ENCODE measurements at regions not wholly inside any gene's neighbourhood (a gene's known extent, or its start where the extent isn't known, plus 50 kb on each side); places are given as distances from the start of the nearest gene placed in this dataset.

DNA sequence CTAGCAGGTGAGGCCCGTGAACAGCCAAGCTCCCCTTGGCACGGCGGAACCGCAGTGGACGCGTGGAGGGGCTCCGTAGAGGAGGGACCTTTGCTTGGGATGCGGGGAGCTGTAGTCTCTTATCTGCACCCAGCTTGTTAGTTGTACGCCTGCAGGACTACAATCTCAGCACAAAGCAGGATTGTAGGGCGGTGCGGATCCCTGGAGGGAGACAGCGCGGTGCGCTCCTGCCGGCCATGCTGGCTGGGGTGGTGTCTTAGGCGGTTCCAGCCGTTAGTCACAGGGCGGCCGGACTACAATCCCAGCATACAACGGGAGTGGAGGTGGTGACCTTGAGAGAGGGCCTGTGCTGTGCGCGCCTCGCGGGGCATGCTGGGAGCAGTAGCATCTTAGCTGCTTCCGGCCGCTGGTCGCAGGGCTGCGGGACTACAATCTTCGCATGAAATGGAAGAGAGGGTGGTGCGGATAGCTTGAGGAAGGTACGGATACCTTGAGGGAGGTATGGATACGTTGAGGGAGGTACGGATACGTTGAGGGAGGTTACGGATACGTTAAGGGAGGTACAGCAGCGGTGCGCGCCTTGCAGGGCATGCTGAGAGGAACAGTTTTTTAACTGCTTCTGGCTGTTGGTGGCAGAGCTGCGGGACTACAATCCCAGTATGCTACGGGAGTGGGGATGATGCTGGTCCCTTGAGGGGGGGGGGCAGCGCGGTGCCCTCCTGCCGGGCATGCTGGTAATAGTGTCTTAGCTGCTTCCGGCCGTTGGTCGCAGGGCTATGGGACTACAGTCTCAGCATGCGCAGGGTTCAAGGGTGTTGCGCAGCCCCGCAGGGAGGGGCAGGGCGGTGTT, 1419.1 kb downstream of the UQCRFS1 start:
- Histone ChIP-seq H3K4me1 (ENCODE audit: control insufficient read depth, insufficient read depth, low read length, poor library complexity, severe bottlenecking) (no peaks in the 10 kb centered on the region), H3K9me3 (ENCODE audit: control insufficient read depth, low read length) (no peaks in the 10 kb centered on the region), H3K27ac (ENCODE audit: low read depth, low read length, severe bottlenecking) (peak overlapping the region; percentile 82), H3K36me3 (ENCODE audit: control insufficient read depth, insufficient read depth, low read length) (peaks cover 19% of the 10 kb centered on the region), H3K4me3 (ENCODE audit: extremely low read depth, insufficient read depth, low read length, poor library complexity, severe bottlenecking) (peak overlapping the region; percentile 85)
- WGBS, 2 experiments (ENCODE audit: insufficient coverage in 2 of 2): 0 to 1% methylated on average over 35 to 44 of the region's 51 CpGs

DNA sequence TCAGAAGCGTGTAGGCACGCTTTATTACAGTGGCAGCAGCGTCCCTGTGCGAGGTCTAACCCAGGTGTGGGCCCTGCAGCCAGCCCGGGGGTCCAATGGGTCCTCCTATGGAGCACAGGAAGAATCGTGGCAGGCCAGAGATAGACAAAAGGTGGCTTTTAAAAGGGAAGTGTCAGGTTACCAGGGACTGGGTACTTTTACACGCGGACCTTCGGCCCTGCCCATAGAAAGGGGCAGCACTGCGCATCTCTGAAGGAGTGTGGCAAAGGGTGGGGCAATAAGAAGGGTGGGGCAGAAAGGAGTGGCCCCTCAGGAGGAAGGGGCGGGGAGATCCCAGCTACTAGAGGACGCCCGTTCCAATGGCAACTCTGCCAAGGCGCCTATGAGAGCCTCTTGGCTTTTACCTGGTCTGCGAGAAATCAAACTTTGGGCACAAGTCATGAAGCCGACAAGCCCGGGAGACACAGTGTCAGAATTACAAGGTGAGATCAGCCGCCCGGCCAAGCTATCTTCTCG, 1419.8 kb downstream of the UQCRFS1 start:
- Histone ChIP-seq H3K4me3 (ENCODE audit: extremely low read depth, insufficient read depth, low read length, poor library complexity, severe bottlenecking) (peak overlapping the region; percentile 85), H3K27ac (ENCODE audit: low read depth, low read length, severe bottlenecking) (peak overlapping the region; percentile 82), H3K9me3 (ENCODE audit: control insufficient read depth, low read length) (no peaks in the 10 kb centered on the region), H3K36me3 (ENCODE audit: control insufficient read depth, insufficient read depth, low read length) (peaks cover 14% of the 10 kb centered on the region), H3K4me1 (ENCODE audit: control insufficient read depth, insufficient read depth, low read length, poor library complexity, severe bottlenecking) (no peaks in the 10 kb centered on the region)
- 0 to 1% methylated on average over 18 to 20 of the region's 20 CpGs for WGBS, 2 experiments (ENCODE audit: insufficient coverage in 2 of 2)

DNA sequence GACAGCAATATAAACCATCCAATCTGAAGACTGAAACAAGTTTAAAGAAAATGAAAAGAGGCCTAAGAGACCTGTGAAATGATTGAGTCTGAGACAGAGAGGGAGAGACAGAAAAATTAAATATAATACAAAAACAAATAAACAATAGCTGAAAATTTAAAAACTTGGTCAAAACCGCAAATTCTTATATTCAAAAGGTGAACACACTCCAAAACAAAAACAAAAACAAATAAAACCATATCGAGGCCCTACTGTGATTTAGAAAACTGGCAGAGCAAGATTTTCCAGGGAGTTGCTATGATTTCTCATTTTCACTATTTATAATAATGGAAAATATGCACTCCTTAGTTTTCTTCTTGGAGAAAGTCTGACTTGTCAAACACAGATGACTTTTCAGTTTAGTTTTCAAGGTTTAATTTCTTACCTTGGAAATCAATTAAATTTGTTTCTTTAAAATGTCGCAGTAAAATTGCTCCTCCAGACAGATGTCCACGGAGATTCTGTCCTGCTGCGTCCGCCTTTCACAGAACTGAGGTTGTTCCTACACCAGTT, 1420.3 kb downstream of the UQCRFS1 start:
- H3K4me1 ChIP-seq (ENCODE audit: control insufficient read depth, insufficient read depth, low read length, poor library complexity, severe bottlenecking): no peaks in the 10 kb centered on the region
- H3K9me3 ChIP-seq (ENCODE audit: control insufficient read depth, low read length): no peaks in the 10 kb centered on the region
- WGBS, 2 experiments (ENCODE audit: insufficient coverage in 2 of 2): 8 to 10% methylated on average over 4 to 5 of the region's 6 CpGs
- peaks cover 11% of the 10 kb centered on the region for H3K36me3 ChIP-seq (ENCODE audit: control insufficient read depth, insufficient read depth, low read length)
- H3K4me3 ChIP-seq (ENCODE audit: extremely low read depth, insufficient read depth, low read length, poor library complexity, severe bottlenecking): peak overlapping the region; percentile 85
- H3K27ac ChIP-seq (ENCODE audit: low read depth, low read length, severe bottlenecking): peak overlapping the region; percentile 82

DNA sequence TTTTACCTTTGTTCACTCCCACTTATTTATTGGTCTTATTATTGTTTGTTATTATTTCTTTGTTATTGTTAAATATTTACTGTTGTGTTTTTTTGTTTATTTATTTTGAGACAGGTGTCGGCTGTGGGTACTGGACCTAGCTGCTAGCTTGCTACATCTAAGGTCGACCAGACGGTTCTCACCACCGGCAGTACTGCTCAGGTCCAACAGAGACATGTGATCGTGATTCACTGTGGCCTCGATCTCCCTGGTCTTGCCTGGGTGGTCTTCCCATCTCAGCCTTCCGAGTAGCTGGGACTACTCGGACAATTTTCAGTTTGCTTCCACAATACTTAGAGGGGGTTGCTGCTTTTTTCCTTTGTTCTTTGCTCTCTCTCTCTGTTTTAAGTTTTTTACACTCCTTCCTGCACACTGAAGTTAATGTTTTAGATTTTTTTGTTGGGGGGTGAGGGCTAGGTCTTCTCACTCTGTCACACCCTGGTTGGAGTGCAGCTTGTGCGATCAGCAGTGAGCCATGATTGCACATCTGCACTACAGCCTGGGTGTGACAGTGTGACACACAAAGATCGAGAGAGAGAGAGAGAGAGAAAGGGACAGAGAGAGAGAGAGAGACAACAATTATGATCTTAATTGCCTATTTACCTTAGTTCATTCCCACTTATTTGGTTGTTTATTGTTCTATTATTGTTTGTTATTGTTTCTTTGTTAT, 1432.4 kb downstream of the UQCRFS1 start:
- H3K9me3 ChIP-seq (ENCODE audit: control insufficient read depth, low read length): peaks cover 3% of the 10 kb centered on the region
- H3K27ac ChIP-seq (ENCODE audit: low read depth, low read length, severe bottlenecking): no peak overlapping the region
- H3K36me3 ChIP-seq (ENCODE audit: control insufficient read depth, insufficient read depth, low read length): peaks cover 8% of the 10 kb centered on the region
- 76 to 91% methylated on average over 8 to 10 of the region's 10 CpGs for WGBS, 2 experiments (ENCODE audit: insufficient coverage in 2 of 2)
- no peak overlapping the region for H3K4me3 ChIP-seq (ENCODE audit: extremely low read depth, insufficient read depth, low read length, poor library complexity, severe bottlenecking)
- H3K4me1 ChIP-seq (ENCODE audit: control insufficient read depth, insufficient read depth, low read length, poor library complexity, severe bottlenecking): no peaks in the 10 kb centered on the region

DNA sequence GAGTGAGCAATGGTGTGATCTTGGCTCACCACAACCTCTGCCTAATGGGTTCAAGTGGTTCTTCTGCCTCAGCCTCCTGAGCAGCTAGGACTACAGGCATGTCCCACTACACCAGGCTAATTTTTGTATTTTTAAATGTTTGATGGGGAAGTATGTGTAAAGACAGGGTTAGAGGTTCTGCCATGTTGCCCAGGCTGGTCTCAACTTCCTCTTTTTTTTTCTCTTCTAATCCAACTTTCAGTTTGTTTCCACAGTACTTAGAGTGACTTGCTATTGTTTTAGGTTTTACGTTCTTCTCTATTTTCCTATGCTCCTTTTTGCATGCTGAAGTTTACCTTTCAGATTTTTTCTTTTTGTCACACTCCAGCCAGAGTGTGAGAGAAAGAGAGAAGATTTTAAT, 1433.0 kb downstream of the UQCRFS1 start:
- WGBS, 2 experiments (ENCODE audit: insufficient coverage in 2 of 2): no CpG with 5 or more reads among the region's 1 CpG
- Histone ChIP-seq H3K4me3 (ENCODE audit: extremely low read depth, insufficient read depth, low read length, poor library complexity, severe bottlenecking) (no peak overlapping the region), H3K27ac (ENCODE audit: low read depth, low read length, severe bottlenecking) (no peak overlapping the region)

DNA sequence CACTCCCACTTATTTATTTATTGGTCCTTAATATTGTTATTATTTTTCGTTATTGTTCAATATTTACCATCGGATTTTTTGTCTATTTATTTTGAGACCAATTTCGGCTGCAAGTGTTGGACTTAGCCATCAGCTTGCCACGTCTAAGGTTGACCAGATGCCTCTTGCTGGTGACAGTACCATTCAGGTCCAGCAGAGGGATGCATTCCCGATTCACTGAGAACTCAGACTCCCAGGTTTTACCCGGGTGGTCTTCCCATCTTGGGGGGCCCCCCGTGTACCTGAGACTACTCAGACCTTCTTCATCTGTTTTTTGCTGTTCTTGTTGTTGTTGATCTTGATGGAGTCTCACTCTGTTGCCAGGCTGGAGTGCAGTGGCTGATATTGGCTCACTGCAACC, 1435.2 kb downstream of the UQCRFS1 start:
- WGBS, 2 experiments (ENCODE audit: insufficient coverage in 2 of 2): 88 to 95% methylated on average over 4 of the region's 7 CpGs
- H3K9me3 ChIP-seq (ENCODE audit: control insufficient read depth, low read length): peaks cover 18% of the 10 kb centered on the region
- H3K36me3 ChIP-seq (ENCODE audit: control insufficient read depth, insufficient read depth, low read length): peaks cover 33% of the 10 kb centered on the region
- no peak overlapping the region for H3K4me3 ChIP-seq (ENCODE audit: extremely low read depth, insufficient read depth, low read length, poor library complexity, severe bottlenecking)
- H3K4me1 ChIP-seq (ENCODE audit: control insufficient read depth, insufficient read depth, low read length, poor library complexity, severe bottlenecking): no peaks in the 10 kb centered on the region
- H3K27ac ChIP-seq (ENCODE audit: low read depth, low read length, severe bottlenecking): no peak overlapping the region

More for the DNA sequence above, 1433.0 kb downstream of the UQCRFS1 start:
- peaks cover 3% of the 10 kb centered on the region for H3K9me3 ChIP-seq (ENCODE audit: control insufficient read depth, low read length)
- H3K36me3 ChIP-seq (ENCODE audit: control insufficient read depth, insufficient read depth, low read length): peaks cover 14% of the 10 kb centered on the region
- no peaks in the 10 kb centered on the region for H3K4me1 ChIP-seq (ENCODE audit: control insufficient read depth, insufficient read depth, low read length, poor library complexity, severe bottlenecking)

DNA sequence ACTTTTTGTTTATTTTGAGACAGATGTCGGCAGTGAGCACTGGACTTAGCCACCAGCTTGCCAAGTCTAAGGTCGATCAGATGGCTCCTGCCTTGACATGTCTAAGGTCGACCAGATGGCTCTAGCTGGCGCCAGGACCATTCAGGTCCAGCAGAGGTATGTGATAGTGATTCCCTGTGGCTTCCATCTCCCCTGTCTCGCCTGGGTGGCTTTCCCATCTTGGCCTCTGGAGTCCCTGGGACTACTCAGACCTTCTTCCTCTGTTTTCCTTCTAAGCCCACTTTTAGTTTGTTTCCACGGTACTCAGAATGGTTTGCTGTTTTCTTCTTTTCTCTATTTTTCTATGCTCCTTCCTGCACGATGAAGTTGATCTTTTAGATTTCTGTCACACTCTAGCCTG, 1435.7 kb downstream of the UQCRFS1 start:
- no peaks in the 10 kb centered on the region for H3K4me1 ChIP-seq (ENCODE audit: control insufficient read depth, insufficient read depth, low read length, poor library complexity, severe bottlenecking)
- no peak overlapping the region for H3K27ac ChIP-seq (ENCODE audit: low read depth, low read length, severe bottlenecking)
- 93 to 100% methylated on average over 6 of the region's 7 CpGs for WGBS, 2 experiments (ENCODE audit: insufficient coverage in 2 of 2)
- H3K4me3 ChIP-seq (ENCODE audit: extremely low read depth, insufficient read depth, low read length, poor library complexity, severe bottlenecking): no peak overlapping the region
- H3K9me3 ChIP-seq (ENCODE audit: control insufficient read depth, low read length): peaks cover 19% of the 10 kb centered on the region
- peaks cover 38% of the 10 kb centered on the region for H3K36me3 ChIP-seq (ENCODE audit: control insufficient read depth, insufficient read depth, low read length)

DNA sequence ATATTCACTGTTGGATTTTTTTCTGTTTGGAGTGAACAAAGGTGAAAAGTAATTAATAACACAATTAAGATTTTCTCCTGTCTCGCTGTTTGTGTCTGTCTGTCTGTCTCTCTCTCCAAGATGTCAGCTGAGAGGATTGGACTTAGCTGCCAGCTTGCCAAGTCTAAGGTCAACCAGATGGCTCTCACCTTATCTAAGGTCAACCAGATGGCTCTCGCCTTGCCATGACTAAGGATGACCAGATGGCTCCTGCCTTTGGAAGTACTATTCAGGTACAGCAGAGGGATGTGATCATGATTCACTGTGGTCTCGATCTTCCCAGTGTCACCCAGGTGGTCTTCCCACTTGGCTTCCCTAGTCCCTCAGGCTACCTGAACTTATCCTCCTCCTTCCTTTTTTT, 1436.4 kb downstream of the UQCRFS1 start:
- Histone ChIP-seq H3K36me3 (ENCODE audit: control insufficient read depth, insufficient read depth, low read length) (peaks cover 43% of the 10 kb centered on the region), H3K4me3 (ENCODE audit: extremely low read depth, insufficient read depth, low read length, poor library complexity, severe bottlenecking) (no peak overlapping the region), H3K9me3 (ENCODE audit: control insufficient read depth, low read length) (peaks cover 19% of the 10 kb centered on the region), H3K27ac (ENCODE audit: low read depth, low read length, severe bottlenecking) (no peak overlapping the region), H3K4me1 (ENCODE audit: control insufficient read depth, insufficient read depth, low read length, poor library complexity, severe bottlenecking) (no peaks in the 10 kb centered on the region)
- 92 to 93% methylated on average over 3 of the region's 3 CpGs for WGBS, 2 experiments (ENCODE audit: insufficient coverage in 2 of 2)

DNA sequence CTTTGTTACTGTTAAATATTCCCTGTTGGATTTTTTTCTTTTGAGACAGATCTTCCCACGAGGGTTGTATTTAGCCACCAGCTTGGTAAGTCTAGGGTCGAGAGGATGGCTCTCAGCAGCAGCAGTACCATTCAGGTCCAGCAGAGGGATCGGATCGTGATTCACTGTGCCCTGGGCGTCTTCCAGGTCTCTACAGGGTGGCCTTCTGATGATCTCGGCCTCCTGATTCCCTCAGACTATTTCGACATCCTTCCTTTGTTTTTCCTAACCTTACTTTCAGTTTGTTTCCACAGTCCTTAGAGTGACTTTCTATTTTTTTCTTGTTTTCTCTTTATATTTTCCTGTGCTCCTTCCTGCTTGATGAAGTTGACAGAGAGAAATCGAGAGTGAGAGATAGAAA, 1436.9 kb downstream of the UQCRFS1 start:
- H3K9me3 ChIP-seq (ENCODE audit: control insufficient read depth, low read length): peaks cover 19% of the 10 kb centered on the region
- WGBS, 2 experiments (ENCODE audit: insufficient coverage in 2 of 2): 90 to 91% methylated on average over 7 of the region's 8 CpGs
- H3K4me3 ChIP-seq (ENCODE audit: extremely low read depth, insufficient read depth, low read length, poor library complexity, severe bottlenecking): no peak overlapping the region
- peaks cover 42% of the 10 kb centered on the region for H3K36me3 ChIP-seq (ENCODE audit: control insufficient read depth, insufficient read depth, low read length)
- H3K27ac ChIP-seq (ENCODE audit: low read depth, low read length, severe bottlenecking): no peak overlapping the region
- H3K4me1 ChIP-seq (ENCODE audit: control insufficient read depth, insufficient read depth, low read length, poor library complexity, severe bottlenecking): no peaks in the 10 kb centered on the region

DNA sequence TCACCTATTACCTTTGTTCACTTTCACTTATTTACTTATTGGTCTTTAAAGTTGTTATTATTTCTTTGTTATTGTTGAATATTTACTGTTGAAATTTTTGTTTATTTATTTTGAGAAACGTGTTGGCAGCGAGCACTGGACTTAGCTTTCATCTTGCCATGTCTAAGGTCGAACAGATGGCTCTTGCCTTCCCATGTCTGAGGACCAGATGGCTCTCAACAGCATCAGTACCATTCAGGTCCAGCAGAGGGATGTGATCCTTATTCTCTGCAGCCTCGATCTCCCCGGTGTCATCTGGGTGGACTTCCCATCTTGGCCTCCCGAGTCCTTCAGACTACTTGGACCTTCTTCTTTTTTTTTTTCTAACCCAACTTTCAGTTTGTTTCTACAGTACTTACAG, 1437.6 kb downstream of the UQCRFS1 start:
- H3K27ac ChIP-seq (ENCODE audit: low read depth, low read length, severe bottlenecking): no peak overlapping the region
- H3K9me3 ChIP-seq (ENCODE audit: control insufficient read depth, low read length): peaks cover 19% of the 10 kb centered on the region
- no peaks in the 10 kb centered on the region for H3K4me1 ChIP-seq (ENCODE audit: control insufficient read depth, insufficient read depth, low read length, poor library complexity, severe bottlenecking)
- H3K36me3 ChIP-seq (ENCODE audit: control insufficient read depth, insufficient read depth, low read length): peaks cover 42% of the 10 kb centered on the region
- no peak overlapping the region for H3K4me3 ChIP-seq (ENCODE audit: extremely low read depth, insufficient read depth, low read length, poor library complexity, severe bottlenecking)
- WGBS, 2 experiments (ENCODE audit: insufficient coverage in 2 of 2): 98% methylated on average over 4 to 5 of the region's 6 CpGs

All from mesodermal cell (in vitro differentiated cells).